ENCODE measurements at regions not wholly inside any gene's neighbourhood (a gene's known extent, or its start where the extent isn't known, plus 50 kb on each side); places are given as distances from the start of the nearest gene placed in this dataset.

DNA sequence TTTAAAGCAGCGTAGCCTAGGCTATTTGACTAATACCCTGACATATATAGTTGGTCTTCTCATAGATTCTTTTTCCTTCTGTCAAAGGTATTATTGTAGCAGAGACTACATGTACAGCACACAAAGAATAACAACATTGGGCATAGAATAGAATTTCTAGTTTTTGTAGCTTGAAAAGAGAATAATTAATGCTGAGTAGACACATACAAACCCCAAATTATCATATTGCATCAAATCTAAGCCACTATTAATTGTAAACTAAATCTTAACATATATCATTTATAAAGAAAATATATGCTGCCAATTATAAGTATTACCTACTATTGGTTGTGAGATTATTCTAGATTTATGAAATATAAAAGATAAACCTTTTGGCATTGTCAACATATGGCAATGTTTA lies 574.5 kb downstream of the SLCO4C1 start:
- no peak overlapping the region for H3K4me2 ChIP-seq (ENCODE audit: insufficient read depth in 1 of 2, low read depth in 2 of 2, low read length in 2 of 2)
- H3K4ac ChIP-seq (replicated peaks; ENCODE audit: insufficient read length, low read depth, low read length): no peak overlapping the region
- H3K56ac ChIP-seq (replicated peaks; ENCODE audit: insufficient read length, low read depth, low read length): no peak overlapping the region
- no peak overlapping the region for H2BK120ac ChIP-seq (replicated peaks; ENCODE audit: low read depth, low read length)
- H4K8ac ChIP-seq (ENCODE audit: extremely low read depth, insufficient read depth, low read length): no peak overlapping the region
- no peak overlapping the region for H3K14ac ChIP-seq (ENCODE audit: insufficient read length)
- no peaks in the 10 kb centered on the region for H3K79me2 ChIP-seq (ENCODE audit: control insufficient read depth in 1 of 2, insufficient read depth in 2 of 2, low read length in 2 of 2)
- H4K20me1 ChIP-seq (replicated peaks in 1 of 2; ENCODE audit: control insufficient read depth in 1 of 2, insufficient read depth in 2 of 2, low read length in 2 of 2): no peaks in the 10 kb centered on the region
- H2BK12ac ChIP-seq (ENCODE audit: low read depth, low read length): no peak overlapping the region
- no peak overlapping the region for H4K5ac ChIP-seq (ENCODE audit: insufficient read length, low read depth, low read length)
- 44% methylated on average over 1 of the region's 1 CpG; no CpG with 5 or more reads in 1 of the 2 experiments for WGBS, 2 experiments (ENCODE audit: extremely low coverage in 1 of 2, insufficient coverage in 1 of 2, insufficient read length in 1 of 2, insufficient replicate concordance in 2 of 2, low coverage in 1 of 2, low lambda C conversion rate in 2 of 2, missing lambda C conversion rate in 1 of 2)
- no peak for FAIRE-seq
- H3K27ac ChIP-seq (ENCODE audit: low read depth, low read length): no peak overlapping the region
- H3K4me1 ChIP-seq (replicated peaks in 1 of 4; ENCODE audit: control insufficient read depth in 3 of 4, insufficient read depth in 4 of 4, low read length in 3 of 4): peaks cover 0 to 8% (median 0%) of the 10 kb centered on the region in 4 experiments; a peak in 3 of 7 replicates
- H2BK15ac ChIP-seq (ENCODE audit: low read length): no peak overlapping the region
- no peak overlapping the region for H4K91ac ChIP-seq (replicated peaks; ENCODE audit: insufficient read length, low read length)
- no peak overlapping the region for H3K23ac ChIP-seq (ENCODE audit: insufficient read length)
- no peak overlapping the region for H3K4me3 ChIP-seq (ENCODE audit: extremely low read depth in 1 of 4, insufficient read depth in 2 of 4, low read depth in 3 of 4, low read length in 4 of 4)
- ChIA-PET POLR2A (ENCODE audit: partially characterized antibody) (no interaction called here), CTCF (ENCODE audit: partially characterized antibody) (interaction anchor here (2.0 kb wide), 1 partner anchor 43 kb away, joined by 4 read pairs; no protein-coding TSS in a partner anchor)
- no peak overlapping the region for H3K9ac ChIP-seq (replicated peaks in 1 of 4; ENCODE audit: extremely low read depth in 1 of 4, low read depth in 3 of 4, low read length in 3 of 4)
- no peak for DNase-seq (ENCODE audit: low read depth in 1 of 2, low spot score in 2 of 2)
- no peaks in the 10 kb centered on the region for H3K79me1 ChIP-seq (ENCODE audit: low read depth, low read length)
- H2AFZ ChIP-seq (ENCODE audit: low read length): no peak overlapping the region
- no peak overlapping the region for H2BK5ac ChIP-seq (ENCODE audit: low read depth, low read length)
- no peaks in the 10 kb centered on the region for H3K27me3 ChIP-seq (replicated peaks in 1 of 4; ENCODE audit: control insufficient read depth in 3 of 4, extremely low read depth in 1 of 4, insufficient read depth in 3 of 4, low read length in 3 of 4)
- H3K18ac ChIP-seq (ENCODE audit: extremely low read depth, low read length): no peak overlapping the region
- no peak overlapping the region for H2BK20ac ChIP-seq (ENCODE audit: low read length)
- H3K9me3 ChIP-seq (ENCODE audit: insufficient read depth in 2 of 2, low read depth in 1 of 2, low read length in 1 of 2): no peaks in the 10 kb centered on the region
- no peak overlapping the region for H2AK5ac ChIP-seq (ENCODE audit: low read depth, low read length)
- no peaks in the 10 kb centered on the region for H3K36me3 ChIP-seq (ENCODE audit: control insufficient read depth in 2 of 4, insufficient read depth in 4 of 4, low read length in 3 of 4)
- no peaks in the 10 kb centered on the region for H3K23me2 ChIP-seq (ENCODE audit: low read depth, low read length)
- TF ChIP-seq GTF2F1 (IDR thresholded peaks at IDR 0.05; ENCODE audit: borderline replicate concordance, low read depth, low read length) (no peak), BACH1 (IDR thresholded peaks at IDR 0.05; ENCODE audit: low read length) (no peak), HDAC2 (IDR thresholded peaks at IDR 0.05; ENCODE audit: borderline replicate concordance in 1 of 2, low read depth in 2 of 2, low read length in 2 of 2) (no peak), SUZ12 (IDR thresholded peaks at IDR 0.05; ENCODE audit: low read length) (no peak), SP1 (IDR thresholded peaks at IDR 0.05; ENCODE audit: low read depth, low read length) (no peak), TBP (IDR thresholded peaks at IDR 0.05; ENCODE audit: low read depth, low read length) (no peak), NRF1 (IDR thresholded peaks at IDR 0.05; ENCODE audit: low read depth, low read length) (no peak), RAD21 (IDR thresholded peaks at IDR 0.05 in 1 of 2, conservative IDR thresholded peaks at IDR 0.05 in 1 of 2; ENCODE audit: low read depth in 2 of 2, low read length in 2 of 2) (no peak), RBBP5 (IDR thresholded peaks at IDR 0.05; ENCODE audit: borderline replicate concordance, low read depth, low read length) (no peak)
- TF ChIP-seq, protein P1, sequence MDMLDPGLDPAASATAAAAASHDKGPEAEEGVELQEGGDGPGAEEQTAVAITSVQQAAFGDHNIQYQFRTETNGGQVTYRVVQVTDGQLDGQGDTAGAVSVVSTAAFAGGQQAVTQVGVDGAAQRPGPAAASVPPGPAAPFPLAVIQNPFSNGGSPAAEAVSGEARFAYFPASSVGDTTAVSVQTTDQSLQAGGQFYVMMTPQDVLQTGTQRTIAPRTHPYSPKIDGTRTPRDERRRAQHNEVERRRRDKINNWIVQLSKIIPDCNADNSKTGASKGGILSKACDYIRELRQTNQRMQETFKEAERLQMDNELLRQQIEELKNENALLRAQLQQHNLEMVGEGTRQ (IDR thresholded peaks at IDR 0.05; ENCODE audit: low read length): no peak
- TF ChIP-seq, protein P2, sequence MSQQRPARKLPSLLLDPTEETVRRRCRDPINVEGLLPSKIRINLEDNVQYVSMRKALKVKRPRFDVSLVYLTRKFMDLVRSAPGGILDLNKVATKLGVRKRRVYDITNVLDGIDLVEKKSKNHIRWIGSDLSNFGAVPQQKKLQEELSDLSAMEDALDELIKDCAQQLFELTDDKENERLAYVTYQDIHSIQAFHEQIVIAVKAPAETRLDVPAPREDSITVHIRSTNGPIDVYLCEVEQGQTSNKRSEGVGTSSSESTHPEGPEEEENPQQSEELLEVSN (IDR thresholded peaks at IDR 0.05): no peak

Measured in H1 (cell line).